HEK293 (cell line): ENCODE measurements at regions not wholly inside any gene's neighbourhood (a gene's known extent, or its start where the extent isn't known, plus 50 kb on each side); places are given as distances from the start of the nearest gene placed in this dataset.
"Not testable (repeated sequence)": the region's sequence is repeated elsewhere in the genome, so short reads cannot be mapped to it uniquely, and the experiment has no call there.

Experiments
- CTCF ChIA-PET: fragments of 350-600 bp; formaldehyde crosslinking; extraction: SDS; loops from one replicate; lab custom pipeline; 2021; ENCODE audit warnings: antibody characterized with exemption; lab: Yijun Ruan, JAX
- POLR2A ChIA-PET: fragments of 300-600 bp; formaldehyde crosslinking; extraction: SDS; loops from one replicate; lab custom pipeline; 2020; ENCODE audit warnings: antibody characterized with exemption, inconsistent platforms; lab: Yijun Ruan, JAX
- H3K27ac ChIP-seq: fragments of 200-500 bp; sonication (Bioruptor generic); 2 replicates; pipeline ENCODE4 v1.5.1; 2014; ENCODE audit warnings: low read depth, low read length, control low read depth, inconsistent platforms; ENCODE audit errors: extremely low read depth
- H3K36me3 ChIP-seq, 2 experiments: fragments of 200-500 bp in 1 of 2; sonication (Bioruptor generic) in 1 of 2; 1 replicate in 1 of 2; 2 replicates in 1 of 2; pipeline ENCODE4 v1.5.1; 2014 to 2017; ENCODE audit warnings: inconsistent platforms in 2 of 2, low read length in 2 of 2; ENCODE audit not compliant: control insufficient read depth in 2 of 2, insufficient read depth in 1 of 2
- H3K4me1 ChIP-seq: fragments of 200-500 bp; sonication (Bioruptor generic); 2 replicates; pipeline ENCODE4 v1.5.1; 2014; ENCODE audit warnings: mild to moderate bottlenecking, low read length, inconsistent platforms; ENCODE audit not compliant: control insufficient read depth, insufficient read depth
- H3K4me3 ChIP-seq: 2 replicates; pipeline ENCODE4 v1.5.1; 2011; ENCODE audit warnings: low read depth, mild to moderate bottlenecking, control low read depth, low read length, moderate library complexity
- H3K9me3 ChIP-seq: fragments of 200-500 bp; sonication (Bioruptor generic); 2 replicates; pipeline ENCODE4 v1.5.1; 2014; ENCODE audit warnings: low read depth, low read length, inconsistent platforms; ENCODE audit not compliant: control insufficient read depth, insufficient read depth
- HOXA7 ChIP-seq: sonication (generic); formaldehyde crosslinking; IDR thresholded peaks from 2 replicates; pipeline ENCODE4 v1.8.1; 2022; ENCODE audit warnings: missing genetic modification reagents, borderline replicate concordance
- KLF1 ChIP-seq: fragments of 450-650 bp; formaldehyde crosslinking; IDR thresholded peaks from 2 replicates; pipeline ENCODE4 v1.5.1; 2016; ENCODE audit warnings: missing biosample characterization, missing genetic modification characterization
- ZNF501 ChIP-seq: fragments of 450-650 bp; formaldehyde crosslinking; IDR thresholded peaks from 2 replicates; pipeline ENCODE4 v1.5.1; 2016; ENCODE audit warnings: missing biosample characterization, missing genetic modification characterization
- TF ChIP-seq, protein P1 (sequence below): fragments of 450-650 bp; formaldehyde crosslinking; IDR thresholded peaks from 2 replicates; pipeline ENCODE4 v1.5.1; 2016; ENCODE audit warnings: missing biosample characterization, missing genetic modification characterization, borderline replicate concordance
- TF ChIP-seq, protein P2 (sequence below): sonication (generic); formaldehyde crosslinking; IDR thresholded peaks from 2 replicates; pipeline ENCODE4 v1.8.1; 2022; ENCODE audit warnings: mild to moderate bottlenecking, moderate library complexity, missing genetic modification reagents
- TF ChIP-seq, protein P3 (sequence below): fragments of 450-650 bp; formaldehyde crosslinking; IDR thresholded peaks from 2 replicates; pipeline ENCODE4 v1.5.1; 2016; ENCODE audit warnings: missing biosample characterization, missing genetic modification characterization
- TF ChIP-seq, protein P4 (sequence below): fragments of 450-650 bp; formaldehyde crosslinking; IDR thresholded peaks from 2 replicates; pipeline ENCODE4 v1.5.1; 2017; ENCODE audit warnings: missing biosample characterization, mild to moderate bottlenecking, missing genetic modification characterization, moderate library complexity

DNA sequence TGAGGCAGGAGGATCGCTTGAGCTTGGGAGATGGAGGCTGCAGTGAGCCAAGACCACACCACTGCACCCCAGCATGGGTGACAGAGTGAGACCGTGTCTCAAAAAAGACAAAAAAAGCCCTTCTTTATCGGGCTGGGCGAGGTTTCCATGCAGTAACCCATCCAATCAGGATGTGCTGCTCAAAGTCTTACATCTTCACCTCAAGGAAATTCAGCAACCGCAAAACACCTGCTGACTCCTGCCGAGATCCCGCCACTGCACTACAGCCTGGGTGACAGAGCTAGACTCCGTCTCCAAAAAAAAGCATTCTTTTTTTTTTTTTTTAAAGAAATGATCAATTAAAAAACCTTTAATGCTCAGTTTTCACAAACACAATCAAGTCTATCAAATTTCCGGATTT, 75.7 kb upstream of the KCTD7 start (continued):
- TF ChIP-seq, protein P1, sequence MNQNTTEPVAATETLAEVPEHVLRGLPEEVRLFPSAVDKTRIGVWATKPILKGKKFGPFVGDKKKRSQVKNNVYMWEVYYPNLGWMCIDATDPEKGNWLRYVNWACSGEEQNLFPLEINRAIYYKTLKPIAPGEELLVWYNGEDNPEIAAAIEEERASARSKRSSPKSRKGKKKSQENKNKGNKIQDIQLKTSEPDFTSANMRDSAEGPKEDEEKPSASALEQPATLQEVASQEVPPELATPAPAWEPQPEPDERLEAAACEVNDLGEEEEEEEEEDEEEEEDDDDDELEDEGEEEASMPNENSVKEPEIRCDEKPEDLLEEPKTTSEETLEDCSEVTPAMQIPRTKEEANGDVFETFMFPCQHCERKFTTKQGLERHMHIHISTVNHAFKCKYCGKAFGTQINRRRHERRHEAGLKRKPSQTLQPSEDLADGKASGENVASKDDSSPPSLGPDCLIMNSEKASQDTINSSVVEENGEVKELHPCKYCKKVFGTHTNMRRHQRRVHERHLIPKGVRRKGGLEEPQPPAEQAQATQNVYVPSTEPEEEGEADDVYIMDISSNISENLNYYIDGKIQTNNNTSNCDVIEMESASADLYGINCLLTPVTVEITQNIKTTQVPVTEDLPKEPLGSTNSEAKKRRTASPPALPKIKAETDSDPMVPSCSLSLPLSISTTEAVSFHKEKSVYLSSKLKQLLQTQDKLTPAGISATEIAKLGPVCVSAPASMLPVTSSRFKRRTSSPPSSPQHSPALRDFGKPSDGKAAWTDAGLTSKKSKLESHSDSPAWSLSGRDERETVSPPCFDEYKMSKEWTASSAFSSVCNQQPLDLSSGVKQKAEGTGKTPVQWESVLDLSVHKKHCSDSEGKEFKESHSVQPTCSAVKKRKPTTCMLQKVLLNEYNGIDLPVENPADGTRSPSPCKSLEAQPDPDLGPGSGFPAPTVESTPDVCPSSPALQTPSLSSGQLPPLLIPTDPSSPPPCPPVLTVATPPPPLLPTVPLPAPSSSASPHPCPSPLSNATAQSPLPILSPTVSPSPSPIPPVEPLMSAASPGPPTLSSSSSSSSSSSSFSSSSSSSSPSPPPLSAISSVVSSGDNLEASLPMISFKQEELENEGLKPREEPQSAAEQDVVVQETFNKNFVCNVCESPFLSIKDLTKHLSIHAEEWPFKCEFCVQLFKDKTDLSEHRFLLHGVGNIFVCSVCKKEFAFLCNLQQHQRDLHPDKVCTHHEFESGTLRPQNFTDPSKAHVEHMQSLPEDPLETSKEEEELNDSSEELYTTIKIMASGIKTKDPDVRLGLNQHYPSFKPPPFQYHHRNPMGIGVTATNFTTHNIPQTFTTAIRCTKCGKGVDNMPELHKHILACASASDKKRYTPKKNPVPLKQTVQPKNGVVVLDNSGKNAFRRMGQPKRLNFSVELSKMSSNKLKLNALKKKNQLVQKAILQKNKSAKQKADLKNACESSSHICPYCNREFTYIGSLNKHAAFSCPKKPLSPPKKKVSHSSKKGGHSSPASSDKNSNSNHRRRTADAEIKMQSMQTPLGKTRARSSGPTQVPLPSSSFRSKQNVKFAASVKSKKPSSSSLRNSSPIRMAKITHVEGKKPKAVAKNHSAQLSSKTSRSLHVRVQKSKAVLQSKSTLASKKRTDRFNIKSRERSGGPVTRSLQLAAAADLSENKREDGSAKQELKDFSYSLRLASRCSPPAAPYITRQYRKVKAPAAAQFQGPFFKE (tag by site-specific recombination): no peak
- TF ChIP-seq HOXA7 (CRISPR knock-in tag): no peak
- TF ChIP-seq KLF1 (tag by site-specific recombination): no peak
- TF ChIP-seq, protein P2, sequence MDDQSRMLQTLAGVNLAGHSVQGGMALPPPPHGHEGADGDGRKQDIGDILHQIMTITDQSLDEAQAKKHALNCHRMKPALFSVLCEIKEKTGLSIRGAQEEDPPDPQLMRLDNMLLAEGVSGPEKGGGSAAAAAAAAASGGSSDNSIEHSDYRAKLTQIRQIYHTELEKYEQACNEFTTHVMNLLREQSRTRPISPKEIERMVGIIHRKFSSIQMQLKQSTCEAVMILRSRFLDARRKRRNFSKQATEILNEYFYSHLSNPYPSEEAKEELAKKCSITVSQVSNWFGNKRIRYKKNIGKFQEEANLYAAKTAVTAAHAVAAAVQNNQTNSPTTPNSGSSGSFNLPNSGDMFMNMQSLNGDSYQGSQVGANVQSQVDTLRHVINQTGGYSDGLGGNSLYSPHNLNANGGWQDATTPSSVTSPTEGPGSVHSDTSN (CRISPR knock-in tag): no peak
- TF ChIP-seq, protein P3, sequence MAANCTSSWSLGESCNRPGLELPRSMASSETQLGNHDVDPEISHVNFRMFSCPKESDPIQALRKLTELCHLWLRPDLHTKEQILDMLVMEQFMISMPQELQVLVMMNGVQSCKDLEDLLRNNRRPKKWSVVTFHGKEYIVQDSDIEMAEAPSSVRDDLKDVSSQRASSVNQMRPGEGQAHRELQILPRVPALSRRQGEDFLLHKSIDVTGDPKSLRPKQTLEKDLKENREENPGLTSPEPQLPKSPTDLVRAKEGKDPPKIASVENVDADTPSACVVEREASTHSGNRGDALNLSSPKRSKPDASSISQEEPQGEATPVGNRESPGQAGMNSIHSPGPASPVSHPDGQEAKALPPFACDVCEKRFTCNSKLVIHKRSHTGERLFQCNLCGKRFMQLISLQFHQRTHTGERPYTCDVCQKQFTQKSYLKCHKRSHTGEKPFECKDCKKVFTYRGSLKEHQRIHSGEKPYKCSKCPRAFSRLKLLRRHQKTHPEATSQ: no peak
- TF ChIP-seq, protein P4, sequence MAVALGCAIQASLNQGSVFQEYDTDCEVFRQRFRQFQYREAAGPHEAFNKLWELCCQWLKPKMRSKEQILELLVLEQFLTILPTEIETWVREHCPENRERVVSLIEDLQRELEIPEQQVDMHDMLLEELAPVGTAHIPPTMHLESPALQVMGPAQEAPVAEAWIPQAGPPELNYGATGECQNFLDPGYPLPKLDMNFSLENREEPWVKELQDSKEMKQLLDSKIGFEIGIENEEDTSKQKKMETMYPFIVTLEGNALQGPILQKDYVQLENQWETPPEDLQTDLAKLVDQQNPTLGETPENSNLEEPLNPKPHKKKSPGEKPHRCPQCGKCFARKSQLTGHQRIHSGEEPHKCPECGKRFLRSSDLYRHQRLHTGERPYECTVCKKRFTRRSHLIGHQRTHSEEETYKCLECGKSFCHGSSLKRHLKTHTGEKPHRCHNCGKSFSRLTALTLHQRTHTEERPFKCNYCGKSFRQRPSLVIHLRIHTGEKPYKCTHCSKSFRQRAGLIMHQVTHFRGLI (tag by site-specific recombination): no peak
- no peak for TF ChIP-seq ZNF501 (tag by site-specific recombination)

DNA sequence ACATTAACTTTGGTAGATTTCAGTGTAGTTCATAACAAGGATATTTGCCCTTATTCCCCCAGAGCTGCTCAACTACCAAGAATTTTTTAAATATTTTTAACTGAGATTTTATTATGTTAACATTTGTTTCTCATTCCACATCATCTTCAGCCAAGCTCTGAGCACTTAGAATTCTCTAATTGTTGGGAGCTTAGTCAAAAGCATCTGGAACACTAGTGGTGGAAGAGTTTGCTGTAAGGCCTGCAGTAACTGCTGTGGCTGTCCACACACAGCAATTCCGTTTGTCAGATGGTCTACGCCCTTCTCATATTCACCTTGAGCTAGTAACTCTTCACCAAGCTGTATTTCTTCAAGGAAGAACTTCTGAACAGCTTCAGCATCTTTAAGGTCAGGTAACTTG, 75.0 kb upstream of the KCTD7 start:
- peaks cover 15 to 62% of the 10 kb centered on the region in 2 experiments; a peak in 2 of 3 replicates for H3K36me3 ChIP-seq
- POLR2A ChIA-PET, H3K27ac ChIP-seq, H3K4me1 ChIP-seq, H3K9me3 ChIP-seq, H3K4me3 ChIP-seq: not testable (repeated sequence)
- CTCF ChIA-PET: interaction anchor here (0.7 kb wide), 1 partner anchor 72 kb away, joined by 3 read pairs; no protein-coding TSS in a partner anchor

DNA sequence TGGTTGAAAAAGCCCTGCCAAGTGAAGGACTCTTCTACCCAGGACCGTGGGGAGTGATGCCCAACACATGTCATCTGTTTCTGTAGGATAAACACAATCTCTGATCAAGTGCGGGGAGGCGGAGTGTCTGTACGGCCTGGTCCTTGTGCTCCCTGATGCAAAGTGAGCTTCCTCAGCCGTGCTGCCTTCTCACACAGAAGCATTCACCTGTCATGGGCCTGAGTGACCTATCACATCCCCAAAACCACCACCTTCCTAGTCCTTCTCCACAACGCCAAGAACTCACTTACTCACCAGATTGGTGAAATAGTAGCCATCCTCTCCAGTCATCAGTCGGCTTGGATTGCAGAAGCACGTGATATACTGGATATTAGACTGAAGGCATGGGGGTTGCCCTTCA, 74.4 kb upstream of the KCTD7 start:
- H3K4me3 ChIP-seq, H3K27ac ChIP-seq, POLR2A ChIA-PET, H3K9me3 ChIP-seq, H3K4me1 ChIP-seq: not testable (repeated sequence)
- peaks cover 15 to 64% of the 10 kb centered on the region in 2 experiments; a peak in 2 of 3 replicates for H3K36me3 ChIP-seq
- CTCF ChIA-PET: interaction anchor here (0.7 to 1.1 kb wide), 2 partner anchors 72 to 447 kb away, joined by 3 read pairs; no protein-coding TSS in a partner anchor

DNA sequence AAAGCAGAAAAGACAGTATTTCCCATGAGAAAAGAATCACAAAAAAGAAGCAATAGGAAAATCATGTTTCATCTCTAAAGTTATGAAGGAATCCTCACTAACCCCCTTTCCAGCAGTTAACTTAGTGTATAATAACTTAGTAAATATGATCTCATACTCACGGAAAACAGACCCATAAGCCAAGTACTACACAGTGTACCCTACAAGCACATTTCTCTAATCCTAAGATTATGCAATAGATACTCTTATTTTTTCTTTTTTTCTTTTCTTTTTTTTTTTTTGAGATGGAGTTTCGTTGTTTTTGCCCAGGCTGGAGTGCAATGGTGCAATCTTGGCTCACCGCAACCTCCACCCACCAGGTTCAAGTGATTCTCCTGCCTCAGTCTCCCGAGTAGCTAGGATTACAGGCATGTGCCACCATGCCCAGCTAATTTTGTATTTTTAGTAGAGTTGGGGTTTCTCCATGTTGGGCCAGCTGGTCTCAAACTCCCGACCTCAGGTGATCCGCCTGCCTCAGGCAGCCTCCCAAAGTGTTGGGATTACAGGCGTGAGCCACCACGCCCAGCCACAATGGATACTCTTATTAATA, 73.7 kb upstream of the KCTD7 start:
- CTCF ChIA-PET: interaction anchor here (1.1 kb wide), 1 partner anchor 446 kb away, joined by 3 read pairs; no protein-coding TSS in a partner anchor
- POLR2A ChIA-PET, H3K27ac ChIP-seq, H3K9me3 ChIP-seq, H3K4me1 ChIP-seq, H3K4me3 ChIP-seq: not testable (repeated sequence)
- H3K36me3 ChIP-seq: peaks cover 15 to 64% of the 10 kb centered on the region in 2 experiments; a peak in 2 of 3 replicates
